Right forelimb (tissue), 1 donor: ENCODE measurements at regions not wholly inside any gene's neighbourhood (a gene's known extent, or its start where the extent isn't known, plus 50 kb on each side); places are given as distances from the start of the nearest gene placed in this dataset.
A peak's percentile ranks its signal among the peaks of the same experiment; 100 is the strongest.
"Not testable (repeated sequence)": the region's sequence is repeated elsewhere in the genome, so short reads cannot be mapped to it uniquely, and the experiment has no call there.

Experiments
- DNase-seq: peaks from one replicate; pipeline ENCODE4 v3.0.0-alpha.2; 2018

DNA sequence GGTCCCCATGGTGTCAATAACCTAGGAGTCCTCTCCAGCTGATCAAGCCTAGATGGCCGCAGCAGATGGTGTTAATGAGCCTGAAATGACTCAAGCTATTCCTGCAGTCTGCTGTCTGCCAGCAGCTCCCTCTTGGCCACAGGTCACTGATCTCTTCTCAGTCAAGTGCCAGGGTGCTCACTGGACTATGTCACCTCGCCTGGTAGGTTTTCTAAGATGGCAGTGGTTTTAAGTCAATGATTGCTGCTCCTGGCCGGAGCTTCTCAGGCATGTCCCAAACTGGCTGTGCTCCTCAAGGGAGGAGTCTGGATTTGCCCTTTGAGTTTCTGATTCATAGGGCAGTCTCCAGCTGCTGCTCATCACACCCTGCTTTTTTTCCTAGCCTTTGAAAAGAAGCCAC, 58.6 kb upstream of the SHISA6 start:
- DNase-seq, result no peak

DNA sequence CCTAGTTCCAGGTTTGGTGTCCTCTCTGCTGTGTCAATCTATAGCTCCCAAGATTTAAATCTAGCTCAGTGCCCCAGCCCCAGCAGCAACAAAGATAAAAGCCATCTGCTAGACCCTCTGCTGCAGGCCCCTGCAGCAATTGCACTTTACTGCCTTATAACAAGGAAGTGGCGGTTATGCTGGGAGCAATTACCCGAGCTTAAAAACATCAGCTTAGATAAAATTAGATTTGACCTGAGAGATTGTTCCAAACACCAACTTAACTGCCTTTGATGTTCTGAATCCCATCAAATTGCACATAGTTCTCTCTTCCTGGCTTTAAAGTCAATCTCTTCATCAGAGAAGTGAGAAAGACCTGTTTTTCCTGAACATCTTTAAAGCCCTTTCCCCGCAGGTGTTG, 62.4 kb upstream of the SHISA6 start:
- no peak for DNase-seq

DNA sequence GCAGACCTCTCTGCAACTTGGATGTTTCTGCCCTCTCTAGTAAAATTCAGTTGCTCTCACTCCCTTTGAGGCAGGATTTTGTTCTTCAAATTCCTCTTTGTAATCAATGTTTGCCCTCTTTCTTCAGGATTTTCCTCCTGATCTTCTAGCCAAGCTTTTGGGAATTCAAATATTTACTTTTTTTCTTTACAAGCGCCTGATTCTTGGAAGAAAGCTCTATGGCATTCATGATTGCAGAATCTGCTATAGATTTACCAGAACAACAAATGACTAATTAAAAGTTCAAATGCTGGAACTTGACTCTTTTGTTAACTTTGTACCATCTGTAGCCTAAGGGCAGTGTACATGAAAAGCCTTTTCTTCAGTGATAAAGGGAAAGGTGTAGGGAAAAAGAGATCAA, 63.7 kb upstream of the SHISA6 start:
- no peak for DNase-seq

DNA sequence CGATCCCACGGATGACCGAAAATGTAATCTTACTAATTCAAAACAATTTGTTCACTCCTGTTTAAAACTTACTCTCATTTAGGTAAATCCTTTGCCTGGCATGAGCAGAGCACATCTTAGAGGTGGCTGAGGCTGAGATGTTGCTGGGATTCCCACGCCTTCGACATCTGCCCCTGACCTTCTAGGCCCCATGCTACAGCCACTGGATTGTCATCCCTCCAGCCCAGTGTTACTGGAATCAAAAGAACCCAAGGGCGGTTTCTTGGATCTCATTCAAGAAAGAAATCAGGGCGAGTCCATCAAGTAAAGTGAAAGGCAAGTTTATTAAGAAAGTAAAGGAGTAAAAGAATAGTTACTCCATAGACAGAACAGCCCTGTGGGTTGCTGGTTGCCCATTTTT, 64.5 kb upstream of the SHISA6 start:
- DNase-seq, result no peak

DNA sequence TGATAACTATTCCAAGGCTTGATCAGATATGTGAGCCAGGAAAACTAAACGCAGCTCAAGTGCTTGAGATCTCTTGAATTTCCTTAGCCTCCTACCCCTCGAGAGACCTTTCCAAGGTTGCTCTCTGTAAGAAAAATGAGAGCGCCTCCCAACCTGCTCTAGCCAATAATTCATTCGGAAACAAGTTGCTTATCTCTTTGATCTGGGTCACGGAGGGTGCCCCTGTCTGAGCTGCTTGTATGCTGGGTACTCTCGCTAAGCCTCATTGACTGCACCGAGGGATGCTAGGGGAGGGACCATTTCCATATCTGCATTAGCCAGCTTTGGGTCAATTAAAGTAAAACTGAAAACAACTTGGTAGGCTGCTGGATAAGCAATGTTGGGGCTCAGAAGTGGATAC, 70.1 kb upstream of the SHISA6 start:
- no peak for DNase-seq

DNA sequence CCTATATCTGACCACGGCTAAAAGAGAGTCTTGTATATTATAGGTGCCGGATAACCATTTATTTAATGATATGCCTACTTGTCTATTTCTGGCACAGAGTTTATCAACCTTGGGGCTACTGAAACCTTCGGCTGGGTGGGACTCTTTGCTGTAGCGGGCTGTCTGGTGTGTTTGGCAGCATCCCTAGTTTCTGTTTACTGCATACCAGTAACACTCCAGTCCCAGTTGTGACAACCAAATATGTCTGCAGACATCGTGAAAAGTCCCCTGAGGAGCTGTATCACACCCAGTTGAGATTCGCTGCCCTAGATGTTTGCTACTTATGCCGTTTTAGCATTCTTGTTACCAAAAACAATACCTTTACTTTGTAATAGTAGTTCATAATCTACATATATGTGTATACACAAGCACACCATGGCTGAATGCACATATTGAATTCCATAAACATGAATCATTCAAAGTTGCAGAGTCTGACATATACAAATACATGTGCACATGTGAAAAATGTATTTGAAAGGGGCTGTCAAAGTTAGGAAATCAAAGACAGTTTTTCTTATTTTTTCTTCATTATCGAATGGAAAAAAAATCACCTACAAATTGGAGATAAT, 89.1 kb upstream of the SHISA6 start:
- DNase-seq, result no peak

DNA sequence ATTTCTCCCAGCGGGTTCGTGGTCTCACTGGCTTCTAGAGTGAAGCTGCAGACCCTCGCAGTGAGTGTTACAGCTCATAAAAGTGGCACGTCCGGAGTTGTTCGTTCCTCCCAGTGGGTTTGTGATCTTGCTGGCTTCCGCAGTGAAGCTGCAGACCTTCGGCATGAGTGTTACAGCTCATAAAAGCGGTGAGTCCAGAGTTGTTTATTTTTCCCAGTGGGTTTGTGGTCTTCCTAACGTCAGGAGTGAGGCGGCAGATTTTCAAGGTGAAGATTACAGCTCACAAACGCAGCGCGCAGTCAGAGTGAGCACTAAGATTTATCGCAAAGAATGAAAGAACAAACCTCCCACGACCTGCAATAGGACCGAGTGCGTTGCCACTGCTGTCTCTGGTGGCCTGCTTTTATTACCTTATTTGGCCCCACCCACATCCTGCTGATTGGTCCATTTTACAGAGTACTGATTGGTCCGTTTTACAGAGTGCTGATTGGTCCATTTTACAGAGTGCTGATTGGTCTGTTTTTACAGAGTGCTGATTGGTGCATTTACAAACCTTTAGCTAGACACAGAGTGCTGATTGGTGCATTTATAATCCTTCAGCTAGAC, 90.0 kb upstream of the SHISA6 start:
- DNase-seq, result not testable (repeated sequence)

DNA sequence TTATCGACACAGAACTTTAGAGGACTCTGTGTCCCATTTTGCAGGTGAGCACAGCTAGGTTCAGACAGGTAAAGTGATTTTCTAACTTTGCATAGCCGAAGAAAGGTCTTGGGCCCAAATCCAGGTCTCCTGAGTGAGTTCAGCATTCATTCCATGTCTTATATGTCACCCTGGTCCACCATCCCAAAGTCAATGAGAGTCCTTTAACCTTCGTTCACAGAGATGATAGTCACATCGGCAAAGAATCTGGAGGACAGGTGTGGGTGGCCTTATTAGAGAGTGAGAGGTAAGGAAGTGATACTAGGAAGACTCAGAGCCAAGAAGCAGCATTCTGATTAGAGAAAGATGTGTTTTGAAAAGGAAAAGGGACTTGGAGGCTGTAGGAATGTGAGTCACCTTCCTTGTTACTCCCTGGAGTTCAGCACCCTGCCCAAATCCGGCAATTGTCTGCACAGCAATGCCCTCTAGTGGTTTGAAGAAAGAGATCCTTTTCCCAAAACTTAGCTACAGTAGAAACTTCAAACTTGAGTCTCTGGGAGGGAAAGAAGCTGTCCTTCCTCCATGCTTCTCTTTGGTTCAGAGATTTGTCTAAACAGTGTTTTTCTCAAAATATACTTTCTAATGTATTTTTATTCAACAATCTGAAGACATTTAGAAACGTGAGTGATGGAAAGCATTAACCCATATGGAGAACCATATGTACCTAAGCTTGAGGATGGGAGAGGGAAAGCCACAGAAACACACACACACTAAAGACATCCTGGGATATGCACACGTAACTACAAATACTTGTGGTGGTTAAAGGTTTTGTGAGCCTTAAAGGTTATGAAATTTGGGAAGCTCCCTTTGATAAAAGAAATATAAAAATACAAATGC, 96.4 kb upstream of the SHISA6 start:
- no peak for DNase-seq

DNA sequence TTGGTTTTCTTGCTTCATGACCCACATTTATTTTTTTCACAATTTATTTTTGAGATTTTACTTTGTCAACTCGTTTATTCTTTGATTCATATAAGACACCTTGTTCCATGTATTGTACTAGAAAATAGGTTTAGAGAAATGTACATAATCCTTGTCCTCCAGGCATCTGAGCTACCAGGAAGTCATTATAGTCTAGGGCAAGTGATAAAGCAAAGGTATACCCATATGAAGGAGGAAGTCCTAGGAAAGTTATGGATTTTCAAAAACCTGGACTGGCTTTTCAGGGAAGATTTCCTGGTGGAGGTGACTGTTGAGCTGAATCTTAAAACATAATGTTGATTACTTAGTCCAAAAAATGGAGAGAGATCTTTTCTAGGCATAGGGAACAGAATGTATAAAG, 98.8 kb upstream of the SHISA6 start:
- DNase-seq, result no peak

DNA sequence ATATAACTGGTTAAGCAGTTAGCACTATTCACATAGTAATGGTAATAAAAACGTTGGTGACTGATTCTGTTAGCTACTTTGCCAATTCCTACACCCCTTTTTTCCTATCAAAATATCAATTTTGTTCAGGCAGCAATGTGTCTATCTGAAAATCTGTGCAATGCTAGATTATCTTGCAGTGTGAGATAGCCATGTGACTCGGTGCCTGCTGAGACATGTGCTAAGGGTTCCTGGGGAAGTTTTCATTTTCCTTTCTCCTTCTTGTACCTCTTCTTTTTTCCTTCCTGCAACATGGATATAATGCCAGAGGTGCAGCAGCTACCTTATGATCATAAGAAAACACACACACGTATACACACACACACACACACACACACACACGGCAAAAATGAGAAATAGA, 100.5 kb upstream of the SHISA6 start:
- DNase-seq, result no peak

DNA sequence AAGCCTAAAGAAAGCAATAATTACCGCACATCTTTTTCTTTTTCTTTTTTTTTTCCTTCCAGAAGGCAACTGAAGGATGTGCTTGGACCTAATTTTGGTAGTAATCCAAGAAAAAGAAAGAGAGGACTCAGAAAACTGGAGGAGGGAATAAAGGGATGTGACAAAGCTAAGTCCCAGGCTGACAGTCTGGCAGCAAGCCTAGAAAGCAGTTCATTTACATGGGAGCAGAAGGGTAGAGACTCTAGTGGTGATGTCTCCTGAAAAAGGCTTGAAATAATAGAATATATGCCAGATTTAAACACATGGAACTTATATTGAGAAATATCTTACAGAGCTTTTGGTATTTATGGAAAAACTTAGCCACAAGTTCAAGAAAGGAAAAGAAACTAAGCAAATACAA, 101.0 kb upstream of the SHISA6 start:
- peak; percentile 56 for DNase-seq

DNA sequence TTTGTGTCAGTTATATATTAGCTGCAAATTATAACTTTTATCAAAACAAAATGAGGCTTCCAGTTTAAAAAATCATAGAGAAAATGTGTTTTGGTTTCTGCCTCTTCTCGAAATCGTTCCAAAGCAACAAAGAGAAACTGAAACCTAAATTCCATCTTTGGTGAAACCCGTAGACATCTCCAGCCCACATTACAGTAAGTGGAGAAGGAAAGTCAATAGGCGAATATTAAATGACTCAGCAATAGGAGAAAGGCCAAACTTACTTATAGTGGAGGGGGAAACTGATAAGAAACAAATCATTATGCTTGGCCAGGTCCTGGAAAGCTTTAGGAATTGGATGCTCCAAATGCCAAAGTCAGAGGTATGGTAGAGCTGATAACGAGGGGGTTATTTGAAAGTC, 103.0 kb upstream of the SHISA6 start:
- no peak for DNase-seq

DNA sequence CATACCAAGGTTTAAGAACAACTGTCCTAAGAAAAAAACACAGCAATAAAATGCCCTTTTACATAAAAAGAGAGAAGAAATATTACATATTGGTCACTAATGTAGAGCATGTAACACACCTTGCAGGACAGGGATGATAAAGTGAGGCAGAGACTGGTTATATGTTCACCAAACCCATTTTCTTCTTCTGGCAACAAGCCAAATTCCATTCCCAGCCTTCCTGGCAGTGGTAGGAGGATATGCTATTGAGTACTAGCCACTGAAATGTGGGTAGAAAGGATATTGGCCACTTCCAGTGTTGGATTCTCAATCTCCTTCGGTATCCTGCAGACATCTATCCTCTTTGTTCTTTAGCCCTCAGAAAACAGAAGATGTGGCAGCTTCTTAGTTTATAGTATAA, 105.2 kb upstream of the SHISA6 start:
- DNase-seq, result no peak

DNA sequence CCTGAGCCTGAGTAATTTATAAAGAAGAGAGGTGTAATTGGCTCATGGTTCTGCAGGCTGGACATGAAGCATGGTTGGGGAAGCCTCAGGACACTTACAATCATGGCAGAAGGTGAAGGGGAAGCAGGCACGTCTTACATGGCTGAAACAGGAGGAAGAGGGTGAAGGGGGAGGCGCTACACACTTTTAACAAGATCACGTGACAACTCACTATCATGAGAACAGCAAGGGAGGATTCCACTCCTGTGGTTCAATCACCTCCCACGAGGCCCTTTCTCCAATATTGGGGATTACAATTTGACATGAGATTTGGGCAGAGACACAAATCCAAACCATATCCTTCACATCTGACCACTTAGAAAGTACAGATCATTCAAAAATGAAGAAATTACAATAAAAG, 110.6 kb upstream of the SHISA6 start:
- DNase-seq, result no peak

DNA sequence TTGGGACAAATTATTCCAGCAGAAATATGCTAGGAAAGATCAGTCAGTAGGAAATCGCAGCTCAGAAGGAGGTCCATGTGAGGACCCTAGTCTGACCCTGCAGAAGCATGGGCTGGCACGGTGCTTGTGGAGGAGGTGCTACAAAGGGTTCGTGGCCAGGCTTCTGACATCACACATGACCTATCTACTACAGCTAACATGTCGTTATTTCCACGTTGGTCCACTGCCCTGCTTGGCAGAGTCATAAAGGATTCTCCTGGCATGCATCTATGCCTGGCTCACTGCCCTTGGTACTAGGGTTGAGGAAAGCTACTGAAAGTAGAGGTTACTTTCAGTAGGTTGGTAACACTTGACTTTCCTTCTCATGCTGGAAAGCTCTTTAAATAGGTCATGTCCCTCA, 118.1 kb upstream of the SHISA6 start:
- DNase-seq, result peak; percentile 57

DNA sequence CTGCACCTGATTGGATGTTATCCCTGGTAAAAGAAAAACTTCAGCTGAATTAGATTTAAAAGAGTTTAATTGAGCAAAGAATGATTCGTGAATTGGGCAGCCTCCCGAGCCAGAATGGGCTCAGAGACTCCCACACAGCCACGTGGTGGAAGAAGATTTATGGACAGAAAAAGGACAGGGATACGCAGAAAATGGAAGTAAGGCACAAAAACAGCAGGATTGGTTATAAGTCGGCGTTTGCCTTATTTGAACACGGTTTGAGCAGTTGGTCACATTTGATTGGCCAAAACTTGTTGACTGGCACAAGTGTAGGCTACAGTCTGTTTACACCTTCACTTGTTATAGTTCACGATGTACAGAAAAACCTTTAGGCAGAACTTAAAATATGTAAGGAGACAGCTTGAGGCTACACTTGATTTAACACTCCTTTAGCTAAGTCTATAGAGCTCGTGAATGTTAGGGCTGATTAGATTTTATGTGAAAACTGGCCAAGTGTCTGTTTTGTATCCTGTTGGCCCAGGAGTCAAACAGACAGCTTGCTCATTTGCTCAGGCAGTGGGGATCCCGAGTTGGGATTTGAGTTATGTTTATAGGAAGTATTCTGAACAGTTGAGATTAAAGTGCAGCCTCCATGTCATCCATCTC, 119.5 kb upstream of the SHISA6 start:
- no peak for DNase-seq

DNA sequence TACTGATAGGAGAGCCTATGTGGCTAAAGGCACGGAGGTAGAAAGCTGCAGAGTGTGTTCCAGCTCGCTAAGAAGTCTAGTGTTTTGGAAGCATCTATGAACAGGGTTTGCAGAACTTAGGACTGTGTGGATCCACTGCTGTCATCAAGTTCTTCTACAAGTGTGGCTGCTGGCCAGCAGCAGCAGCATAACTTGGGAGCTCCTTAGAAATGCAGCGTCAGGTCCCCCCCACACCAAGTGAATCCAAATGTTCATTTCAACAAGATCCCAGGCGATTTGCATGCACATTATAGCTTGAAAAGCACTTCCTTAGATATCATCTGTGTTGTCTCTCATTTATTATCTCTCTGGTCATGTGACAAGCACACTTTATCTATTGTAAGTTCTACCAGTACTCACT, 131.9 kb upstream of the SHISA6 start:
- no peak for DNase-seq

DNA sequence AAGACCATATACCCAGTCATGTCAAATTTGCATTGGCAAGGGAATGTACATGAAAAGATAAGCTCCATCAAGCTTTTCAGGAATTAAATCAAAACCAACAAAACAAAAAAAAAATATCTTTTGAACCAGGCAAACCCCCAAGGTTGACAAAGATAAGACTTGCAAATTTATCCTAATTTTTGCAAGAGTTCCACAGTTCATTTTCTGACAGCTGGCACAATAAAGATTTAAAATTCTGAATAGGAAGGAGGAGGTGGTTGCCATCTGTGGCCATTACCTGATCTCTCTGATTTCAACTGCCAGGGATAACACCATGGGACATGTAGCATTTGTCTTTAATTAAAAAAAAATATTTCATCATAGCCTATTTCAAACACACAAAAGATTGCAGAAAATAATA, 135.9 kb upstream of the SHISA6 start:
- no peak for DNase-seq

DNA sequence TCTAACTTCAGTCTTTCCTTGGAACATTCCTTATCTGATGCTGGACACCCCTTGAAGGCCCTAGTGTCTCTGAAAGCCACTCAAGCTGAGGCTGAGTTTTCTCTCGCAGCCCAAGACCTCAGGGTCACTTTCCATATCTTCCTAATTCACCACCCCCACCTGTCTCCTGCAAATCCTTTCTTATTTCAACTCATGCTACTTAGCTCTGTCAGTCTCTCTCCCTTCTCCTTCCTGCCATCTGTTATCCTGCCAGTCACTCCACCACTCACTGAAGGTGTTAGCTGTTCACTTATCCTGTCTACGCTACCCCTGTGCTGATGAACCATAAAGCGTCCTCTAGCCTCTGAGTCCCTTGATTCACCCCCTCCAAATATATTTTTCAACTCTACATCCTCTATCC, 143.9 kb upstream of the SHISA6 start:
- no peak for DNase-seq

DNA sequence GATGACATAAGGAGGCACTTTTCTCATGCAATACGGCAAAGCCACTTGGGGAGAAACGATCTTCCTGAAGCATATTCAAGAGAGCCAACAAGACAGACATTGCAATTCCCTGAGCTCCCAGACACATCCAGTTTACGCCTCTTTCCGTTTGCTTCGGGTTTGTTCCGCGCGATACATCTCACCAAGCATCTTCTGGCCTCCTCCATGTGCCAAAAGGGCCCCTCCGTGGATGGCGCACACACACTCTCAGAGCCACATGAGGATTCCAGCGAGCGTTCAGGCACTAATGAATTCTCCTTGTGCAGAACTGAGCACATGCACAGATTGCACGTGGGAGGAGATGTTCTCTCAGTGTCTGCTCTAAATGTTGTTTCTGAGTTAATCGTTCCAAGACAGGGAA, 146.7 kb upstream of the SHISA6 start:
- DNase-seq, result peak; percentile 45

DNA sequence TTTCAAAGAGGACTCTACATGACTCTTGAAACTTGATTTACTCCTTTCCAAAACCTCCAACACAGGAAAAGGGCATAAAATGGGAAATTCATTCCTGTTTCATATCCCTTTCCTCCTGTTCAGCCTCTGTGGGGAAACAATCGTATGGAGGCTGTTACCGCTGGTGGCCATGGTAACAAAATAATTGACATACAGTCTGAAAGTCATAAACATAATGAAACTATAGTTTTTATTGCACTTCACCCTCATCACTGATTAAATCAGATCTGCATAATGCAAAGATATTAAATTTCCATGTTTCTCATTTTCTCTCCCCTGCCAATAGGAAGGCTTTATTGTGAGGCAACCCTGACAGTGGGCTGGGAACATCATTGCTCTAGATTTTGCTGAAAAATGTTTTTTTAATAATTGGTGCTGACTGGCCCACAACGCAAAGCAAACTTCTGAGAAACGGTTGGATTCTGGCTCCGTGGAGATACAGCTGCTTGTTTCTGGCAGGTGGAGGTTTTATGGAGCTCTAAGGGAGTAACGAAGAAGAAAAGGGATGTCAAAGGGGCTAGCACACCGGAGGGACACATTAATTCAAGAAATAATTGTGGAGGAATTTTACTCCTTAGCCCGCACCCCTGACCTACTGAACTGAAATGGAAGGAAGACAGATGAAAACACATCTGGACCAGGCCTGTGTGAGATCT, 154.2 kb upstream of the SHISA6 start:
- peak; percentile 55 for DNase-seq

DNA sequence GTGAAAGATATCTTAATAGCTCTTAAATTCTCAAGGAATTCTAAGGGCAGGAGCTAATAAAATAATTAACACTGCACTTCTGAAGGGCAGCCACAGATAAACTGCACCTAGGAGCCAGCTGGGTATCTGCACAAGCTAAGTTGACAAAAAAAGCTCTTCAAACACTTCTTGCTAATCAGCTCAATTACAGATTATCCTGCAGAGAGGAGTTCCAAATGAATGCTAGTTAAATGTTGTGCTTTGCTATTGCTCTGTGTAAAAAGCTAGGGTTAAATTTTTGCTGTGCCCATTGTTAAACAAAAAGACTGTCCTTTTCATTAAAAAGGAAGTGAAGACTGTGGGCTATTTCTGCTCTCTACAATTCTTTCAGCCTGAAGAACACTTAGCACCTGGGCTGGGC, 158.5 kb upstream of the SHISA6 start:
- DNase-seq, result no peak

DNA sequence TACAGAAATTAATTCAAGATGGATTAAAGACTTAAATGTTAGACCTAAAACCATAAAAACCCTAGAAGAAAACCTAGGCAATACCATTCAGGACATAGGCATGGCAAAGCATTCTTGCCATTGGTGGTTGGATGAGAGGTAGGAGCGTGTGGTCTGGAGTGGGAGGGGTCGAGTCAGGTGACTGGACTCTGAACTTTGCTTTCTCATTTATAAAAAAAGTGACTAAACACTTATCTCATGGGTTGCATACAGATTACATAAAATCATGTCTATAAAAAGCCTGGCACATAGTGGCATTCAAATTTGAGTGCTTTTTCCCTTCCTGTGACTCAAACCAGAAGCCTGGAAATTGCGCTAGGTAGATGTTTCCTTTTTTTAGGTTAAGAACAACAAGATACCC, 159.7 kb upstream of the SHISA6 start:
- no peak for DNase-seq
